CD4-positive, alpha-beta T cell treated with Interleukin-12 subunit alpha and Interleukin-12 subunit beta, for 1 hour (primary cell): ENCODE measurements at regions not wholly inside any gene's neighbourhood (a gene's known extent, or its start where the extent isn't known, plus 50 kb on each side); places are given as distances from the start of the nearest gene placed in this dataset.

Experiments used
- DNase-seq: peaks from one replicate; pipeline ENCODE4 v3.0.0-alpha.2; 2020

GRCh38 chr2:120854014-120854620 is 118.4 kb downstream of the GLI2 start:
- DNase-seq: no peak

- DNase-seq: no peak
These were observed 119.3 kb downstream of the GLI2 start for GRCh38 chr2:120854766-120855530.

- no peak for DNase-seq
These were observed 120.3 kb downstream of the GLI2 start for GRCh38 chr2:120855855-120856405.

DNA sequence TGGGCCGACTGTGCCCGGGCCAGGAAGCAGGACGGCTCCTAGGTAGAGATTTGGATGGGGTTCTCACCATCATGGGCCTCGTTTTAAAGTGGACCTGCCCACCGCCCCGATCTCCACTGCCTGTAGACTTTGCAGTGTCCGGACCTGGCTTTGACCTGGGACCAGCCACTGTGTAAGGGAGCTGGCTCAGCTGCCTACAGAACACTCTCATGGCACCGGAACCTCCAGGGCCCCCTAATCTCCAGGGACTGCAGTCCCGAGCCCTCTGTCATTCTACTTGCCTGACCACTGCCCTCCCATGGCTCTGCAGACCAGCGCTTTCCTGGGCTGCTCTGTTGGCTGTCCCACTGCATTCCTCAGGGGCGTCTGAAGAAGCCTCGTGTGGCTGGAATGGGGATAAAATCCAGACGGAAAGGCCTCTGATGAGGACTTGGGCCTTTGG is 120.8 kb downstream of the GLI2 start:
- DNase-seq: no peak

DNA sequence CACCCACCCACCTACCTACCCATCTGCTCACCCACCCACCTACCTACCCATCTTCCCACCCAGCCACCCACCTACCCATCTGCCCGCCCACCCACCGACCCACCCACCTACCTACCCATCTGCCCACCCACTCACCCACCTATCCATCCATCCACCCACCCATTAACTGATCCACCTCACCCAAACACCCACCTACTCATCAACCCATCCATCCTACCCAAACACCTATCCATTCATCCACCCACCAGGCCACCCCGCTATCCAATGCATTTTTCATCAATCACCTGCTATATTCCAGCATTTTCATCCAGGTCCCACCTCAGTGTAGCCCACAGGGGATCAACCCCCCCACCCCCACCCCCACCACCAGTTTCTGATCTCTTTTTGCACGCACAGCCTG is 121.8 kb downstream of the GLI2 start:
- no peak for DNase-seq

GRCh38 chr2:120857931-120858330 is 122.3 kb downstream of the GLI2 start:
- DNase-seq: no peak

GRCh38 chr2:120858361-120859106 is 122.9 kb downstream of the GLI2 start:
- no peak for DNase-seq

DNA sequence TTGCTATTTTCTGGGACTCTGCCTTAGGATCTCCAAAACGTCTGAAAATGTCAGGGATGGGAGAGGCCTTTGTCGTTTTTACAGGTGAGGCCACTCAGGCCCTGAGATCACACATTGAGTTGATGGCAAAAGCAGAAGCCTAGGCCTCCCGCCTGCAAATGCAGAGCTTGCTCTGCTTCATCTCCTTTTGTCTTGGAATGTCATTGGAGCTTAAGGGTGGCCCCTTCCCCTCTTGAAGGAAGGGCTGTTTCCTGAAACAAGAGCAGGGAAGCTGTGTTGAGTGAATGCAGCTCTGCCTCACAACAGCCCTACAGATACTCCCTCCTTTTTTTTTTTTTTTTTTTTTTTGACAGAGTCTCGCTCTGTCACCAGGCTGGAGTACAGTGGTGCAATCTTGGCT is 123.5 kb downstream of the GLI2 start:
- DNase-seq: no peak

DNA sequence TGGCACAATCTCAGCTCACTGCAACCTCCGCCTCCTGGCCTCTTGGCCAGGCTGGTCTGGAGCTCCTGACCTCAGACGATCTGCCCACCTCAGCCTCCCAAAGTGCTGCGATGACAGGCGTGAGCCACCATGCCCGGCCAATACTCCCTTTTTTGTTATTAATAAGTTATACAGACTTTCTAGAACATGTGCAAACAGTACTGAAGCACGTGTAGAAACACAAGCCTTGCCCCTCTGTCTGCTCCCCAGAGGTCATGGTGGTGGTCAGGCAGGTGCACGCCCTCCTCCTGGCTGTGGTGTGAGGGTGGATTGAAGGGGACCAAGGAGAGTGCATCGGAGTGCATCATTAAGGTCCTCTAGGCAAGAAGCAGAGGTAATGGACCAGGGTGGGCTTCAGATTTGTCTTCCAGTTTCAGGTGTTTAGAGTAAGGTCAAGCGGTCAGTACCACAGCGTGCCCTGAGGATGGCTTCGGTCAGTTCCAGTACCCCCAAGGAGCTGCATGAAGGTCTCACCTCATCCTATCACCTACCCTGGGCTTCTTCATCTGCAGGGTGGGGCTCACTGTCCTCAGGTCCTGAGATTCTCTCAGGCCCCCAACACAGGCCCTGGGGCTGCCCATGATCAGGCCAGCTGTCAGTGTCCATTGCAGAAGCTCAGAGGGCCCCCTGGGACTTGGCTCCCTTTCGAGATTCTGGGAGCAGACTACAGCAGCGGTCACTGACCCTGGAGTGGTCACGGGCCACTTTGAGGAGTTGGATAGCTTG is 124.3 kb downstream of the GLI2 start:
- no peak for DNase-seq

DNA sequence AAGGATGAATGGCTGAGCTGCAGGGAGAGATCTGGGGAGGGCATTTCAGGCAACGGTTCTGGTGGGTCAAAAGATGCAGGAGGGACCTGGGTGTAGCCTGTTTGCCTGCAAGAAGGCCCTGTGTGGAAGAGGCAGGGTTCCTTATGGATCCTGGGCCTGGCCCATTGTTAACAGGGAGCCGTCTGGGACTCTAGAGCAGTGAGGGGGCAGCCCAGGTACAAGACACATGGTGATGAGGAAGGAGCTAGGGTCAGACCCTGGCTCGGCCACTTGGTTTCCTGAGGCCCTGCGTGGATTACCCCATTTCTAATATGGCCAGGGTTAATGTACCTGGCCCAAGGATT is 124.9 kb downstream of the GLI2 start:
- no peak for DNase-seq

- DNase-seq: no peak
These were observed 125.5 kb downstream of the GLI2 start for GRCh38 chr2:120861191-120861575.

DNA sequence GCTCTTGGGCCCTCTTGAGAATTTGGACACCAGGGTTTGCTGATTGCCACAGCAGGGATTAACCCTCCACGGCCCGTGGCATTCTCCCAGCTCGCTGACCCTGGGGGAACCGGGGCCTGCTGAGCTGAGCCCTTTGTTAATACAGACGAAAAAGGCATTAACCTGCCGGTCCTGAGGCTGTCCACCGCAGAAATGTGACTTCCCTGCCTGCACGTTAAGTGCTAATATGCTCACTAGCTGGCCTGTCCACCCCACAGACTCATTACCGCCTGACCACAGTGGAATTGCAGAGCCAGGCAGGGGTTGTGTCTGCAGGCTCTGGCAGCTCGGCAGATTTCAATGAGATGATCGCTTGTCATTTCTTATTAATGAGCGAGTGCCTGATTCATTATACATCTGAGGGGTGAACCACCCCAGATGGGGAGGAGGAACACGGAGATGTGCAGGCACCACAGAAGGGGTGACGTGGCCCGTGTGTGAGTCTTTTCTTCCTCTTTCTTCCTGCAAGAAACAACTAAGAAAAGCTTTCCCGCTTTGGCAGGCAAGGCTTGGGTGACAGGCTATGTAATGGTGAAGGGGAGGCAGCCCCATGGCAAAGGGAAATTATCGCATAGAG is 126.0 kb downstream of the GLI2 start:
- DNase-seq: no peak

DNA sequence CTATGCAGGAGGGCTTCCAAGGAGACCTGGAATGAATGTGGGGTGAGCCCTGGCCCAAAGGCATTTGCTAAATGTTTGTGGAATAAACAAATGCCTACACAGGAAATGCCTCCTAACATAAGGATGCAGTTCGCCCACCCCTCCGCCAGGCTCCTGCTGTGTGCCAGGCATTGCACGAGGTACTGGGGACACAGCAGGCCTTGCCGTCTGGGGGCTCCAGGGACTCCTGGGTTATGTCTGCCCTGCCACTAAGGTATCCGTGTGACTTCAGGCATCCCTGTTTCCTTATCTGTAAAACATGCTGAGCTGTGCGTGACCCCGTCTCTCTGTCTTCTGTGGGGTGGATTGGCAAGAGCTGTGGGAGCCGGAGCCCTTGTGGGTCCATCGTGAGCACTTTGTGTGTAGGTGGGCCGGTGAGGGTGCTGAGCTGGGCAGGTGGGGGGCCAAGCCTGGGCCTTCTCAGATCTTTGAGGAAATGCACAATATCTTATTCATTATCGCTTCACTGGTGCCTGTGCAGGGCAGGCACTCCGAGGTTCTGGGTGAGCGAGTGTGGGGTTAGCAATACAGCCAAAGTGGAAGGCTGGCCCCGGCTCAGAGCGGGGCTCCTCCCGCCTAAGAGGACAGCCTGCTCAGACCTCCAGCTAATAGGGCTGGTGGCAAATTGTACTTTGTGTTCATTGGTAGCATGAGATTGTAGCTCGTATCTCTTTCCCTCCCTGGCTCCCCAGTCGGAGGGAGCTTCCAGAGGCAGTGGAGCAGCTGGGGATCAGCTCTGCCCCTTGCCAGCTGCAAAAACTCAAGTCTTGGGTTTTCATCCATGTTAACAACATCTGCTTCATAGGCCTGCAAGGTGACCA is 126.8 kb downstream of the GLI2 start:
- no peak for DNase-seq

DNA sequence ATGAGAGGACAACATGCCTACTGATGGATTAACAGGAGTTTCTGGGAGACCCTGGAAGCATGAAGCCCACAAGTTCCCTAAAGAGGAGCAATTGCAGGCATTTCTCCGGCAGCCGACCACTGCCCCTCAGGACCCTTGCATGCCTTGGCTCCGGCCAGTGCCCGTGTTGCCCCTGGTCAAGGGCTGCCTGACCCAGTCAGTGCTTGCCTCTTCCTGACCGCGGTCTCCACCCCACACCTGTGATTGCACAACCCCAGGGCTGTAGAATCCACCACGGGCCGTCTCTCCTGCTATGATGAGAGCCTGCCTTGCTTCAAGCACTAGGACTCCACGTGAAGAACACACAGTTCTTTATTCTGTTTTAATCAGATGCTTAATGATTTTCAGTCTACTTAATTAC is 127.5 kb downstream of the GLI2 start:
- DNase-seq: no peak

- DNase-seq: no peak
These were observed 128.1 kb downstream of the GLI2 start for GRCh38 chr2:120863661-120864320.

GRCh38 chr2:120864981-120865380 is 129.3 kb downstream of the GLI2 start:
- no peak for DNase-seq

- DNase-seq: no peak
These were observed 130.0 kb downstream of the GLI2 start for GRCh38 chr2:120865656-120866055.

DNA sequence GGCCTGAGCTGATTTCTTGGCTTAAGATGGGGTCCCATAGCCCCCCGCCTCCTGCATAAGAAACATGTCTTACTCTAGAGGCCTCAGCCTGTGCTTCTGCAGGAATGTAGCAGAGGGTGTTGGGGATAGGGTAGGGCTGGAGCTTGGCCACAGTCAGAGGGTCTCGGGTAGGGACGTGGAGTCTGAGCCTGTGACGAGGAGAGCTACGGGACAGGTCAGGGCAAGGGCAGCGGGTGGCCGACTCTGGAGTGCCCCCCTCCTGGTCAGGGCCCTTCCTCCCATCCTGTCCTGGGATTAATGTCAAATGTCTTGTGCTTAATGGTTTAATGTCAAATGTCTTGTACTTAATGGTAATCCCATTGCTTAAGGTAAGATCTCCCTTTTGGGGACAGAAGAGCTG is 130.4 kb downstream of the GLI2 start:
- DNase-seq: no peak

- no peak for DNase-seq
These were observed 130.9 kb downstream of the GLI2 start for GRCh38 chr2:120866483-120867140.
